ENCODE measurements at regions not wholly inside any gene's neighbourhood (a gene's known extent, or its start where the extent isn't known, plus 50 kb on each side); places are given as distances from the start of the nearest gene placed in this dataset.

GRCh38 chr5:125262782-125263181 lies 516.3 kb upstream of the ZNF608 start:
- Histone ChIP-seq H3K4me1 (ENCODE audit: control insufficient read depth in 4 of 4, insufficient read depth in 4 of 4, low read length in 3 of 4) (no peaks in the 10 kb centered on the region), H3K36me3 (ENCODE audit: control insufficient read depth in 4 of 4, insufficient read depth in 3 of 4, low read depth in 1 of 4, low read length in 3 of 4) (no peaks in the 10 kb centered on the region), H3K4me3 (ENCODE audit: low read depth in 1 of 3, low read length in 3 of 3) (no peak overlapping the region), H3K27ac (ENCODE audit: low read depth in 1 of 2, low read length in 2 of 2) (no peak overlapping the region), H3K9me3 (ENCODE audit: control insufficient read depth in 4 of 4, low read length in 3 of 4) (no peaks in the 10 kb centered on the region), H3K27me3 (ENCODE audit: control insufficient read depth in 4 of 4, insufficient read depth in 4 of 4, low read length in 3 of 4) (no peaks in the 10 kb centered on the region), H3K9ac (ENCODE audit: low read depth in 1 of 2, low read length in 2 of 2) (no peak overlapping the region)
- no peak for TF ChIP-seq FOXA1 (IDR thresholded peaks at IDR 0.05)
- TF ChIP-seq JUND (IDR thresholded peaks at IDR 0.05), result no peak
- TF ChIP-seq YY1 (IDR thresholded peaks at IDR 0.05), result no peak
- TF ChIP-seq, protein P1, sequence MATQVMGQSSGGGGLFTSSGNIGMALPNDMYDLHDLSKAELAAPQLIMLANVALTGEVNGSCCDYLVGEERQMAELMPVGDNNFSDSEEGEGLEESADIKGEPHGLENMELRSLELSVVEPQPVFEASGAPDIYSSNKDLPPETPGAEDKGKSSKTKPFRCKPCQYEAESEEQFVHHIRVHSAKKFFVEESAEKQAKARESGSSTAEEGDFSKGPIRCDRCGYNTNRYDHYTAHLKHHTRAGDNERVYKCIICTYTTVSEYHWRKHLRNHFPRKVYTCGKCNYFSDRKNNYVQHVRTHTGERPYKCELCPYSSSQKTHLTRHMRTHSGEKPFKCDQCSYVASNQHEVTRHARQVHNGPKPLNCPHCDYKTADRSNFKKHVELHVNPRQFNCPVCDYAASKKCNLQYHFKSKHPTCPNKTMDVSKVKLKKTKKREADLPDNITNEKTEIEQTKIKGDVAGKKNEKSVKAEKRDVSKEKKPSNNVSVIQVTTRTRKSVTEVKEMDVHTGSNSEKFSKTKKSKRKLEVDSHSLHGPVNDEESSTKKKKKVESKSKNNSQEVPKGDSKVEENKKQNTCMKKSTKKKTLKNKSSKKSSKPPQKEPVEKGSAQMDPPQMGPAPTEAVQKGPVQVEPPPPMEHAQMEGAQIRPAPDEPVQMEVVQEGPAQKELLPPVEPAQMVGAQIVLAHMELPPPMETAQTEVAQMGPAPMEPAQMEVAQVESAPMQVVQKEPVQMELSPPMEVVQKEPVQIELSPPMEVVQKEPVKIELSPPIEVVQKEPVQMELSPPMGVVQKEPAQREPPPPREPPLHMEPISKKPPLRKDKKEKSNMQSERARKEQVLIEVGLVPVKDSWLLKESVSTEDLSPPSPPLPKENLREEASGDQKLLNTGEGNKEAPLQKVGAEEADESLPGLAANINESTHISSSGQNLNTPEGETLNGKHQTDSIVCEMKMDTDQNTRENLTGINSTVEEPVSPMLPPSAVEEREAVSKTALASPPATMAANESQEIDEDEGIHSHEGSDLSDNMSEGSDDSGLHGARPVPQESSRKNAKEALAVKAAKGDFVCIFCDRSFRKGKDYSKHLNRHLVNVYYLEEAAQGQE (IDR thresholded peaks at IDR 0.05), result no peak
- TF ChIP-seq CTCF (IDR thresholded peaks at IDR 0.05; ENCODE audit: low read depth, low read length, missing input control), result no peak
- TF ChIP-seq FOXA2 (IDR thresholded peaks at IDR 0.05), result no peak
- no peak for TF ChIP-seq ZBTB33 (IDR thresholded peaks at IDR 0.05)
- TF ChIP-seq GABPA (IDR thresholded peaks at IDR 0.05 in 1 of 2, conservative IDR thresholded peaks at IDR 0.05 in 1 of 2), result no peak
- TF ChIP-seq SP1 (IDR thresholded peaks at IDR 0.05), result no peak
- TF ChIP-seq TAF1 (conservative IDR thresholded peaks at IDR 0.05), result no peak
- TF ChIP-seq NR2F2 (IDR thresholded peaks at IDR 0.05), result no peak
- TF ChIP-seq HNF4A (conservative IDR thresholded peaks at IDR 0.05), result no peak
- TF ChIP-seq EGR1 (IDR thresholded peaks at IDR 0.05; ENCODE audit: low read depth in 2 of 2), result no peak
- TF ChIP-seq ATF3 (IDR thresholded peaks at IDR 0.05), result no peak
- TF ChIP-seq, protein P2, sequence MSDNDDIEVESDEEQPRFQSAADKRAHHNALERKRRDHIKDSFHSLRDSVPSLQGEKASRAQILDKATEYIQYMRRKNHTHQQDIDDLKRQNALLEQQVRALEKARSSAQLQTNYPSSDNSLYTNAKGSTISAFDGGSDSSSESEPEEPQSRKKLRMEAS (IDR thresholded peaks at IDR 0.05), result no peak
- TF ChIP-seq RXRA (IDR thresholded peaks at IDR 0.05), result no peak
- TF ChIP-seq HNF4G (IDR thresholded peaks at IDR 0.05), result no peak
- 82% methylated on average over 4 of the region's 4 CpGs for WGBS
- no peak for DNase-seq (ENCODE audit: low spot score)

DNA sequence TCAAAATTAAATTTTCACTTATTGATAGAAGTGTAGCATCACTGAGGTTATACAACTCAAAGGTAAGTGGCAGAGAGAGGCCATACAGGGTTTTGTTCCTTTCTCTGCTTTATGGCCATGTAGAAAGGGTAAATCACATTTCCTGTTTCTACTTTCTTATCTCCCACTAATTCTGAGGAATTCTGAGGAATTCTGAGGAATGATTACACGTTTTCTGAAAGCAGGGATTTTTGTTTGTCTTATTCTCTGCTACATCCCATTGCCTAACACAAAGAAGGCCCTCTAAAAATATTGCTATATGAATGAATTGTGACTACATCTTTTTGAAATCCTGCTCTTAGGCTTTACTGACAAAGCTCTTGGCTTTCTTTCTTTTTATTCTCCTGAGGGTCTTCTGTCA lies 516.9 kb upstream of the ZNF608 start:
- Histone ChIP-seq H3K27ac (ENCODE audit: low read depth in 1 of 2, low read length in 2 of 2) (no peak overlapping the region), H3K9ac (ENCODE audit: low read depth in 1 of 2, low read length in 2 of 2) (no peak overlapping the region), H3K36me3 (ENCODE audit: control insufficient read depth in 4 of 4, insufficient read depth in 3 of 4, low read depth in 1 of 4, low read length in 3 of 4) (no peaks in the 10 kb centered on the region), H3K27me3 (ENCODE audit: control insufficient read depth in 4 of 4, insufficient read depth in 4 of 4, low read length in 3 of 4) (no peaks in the 10 kb centered on the region), H3K4me1 (ENCODE audit: control insufficient read depth in 4 of 4, insufficient read depth in 4 of 4, low read length in 3 of 4) (no peaks in the 10 kb centered on the region), H3K9me3 (ENCODE audit: control insufficient read depth in 4 of 4, low read length in 3 of 4) (no peaks in the 10 kb centered on the region), H3K4me3 (ENCODE audit: low read depth in 1 of 3, low read length in 3 of 3) (no peak overlapping the region)
- no peak for DNase-seq (ENCODE audit: low spot score)
- WGBS, result 52% methylated on average over 1 of the region's 1 CpG
- TF ChIP-seq SP1 (IDR thresholded peaks at IDR 0.05) (no peak), FOXA2 (IDR thresholded peaks at IDR 0.05) (no peak), YY1 (IDR thresholded peaks at IDR 0.05) (no peak), RAD21 (IDR thresholded peaks at IDR 0.05) (no peak), EGR1 (IDR thresholded peaks at IDR 0.05; ENCODE audit: low read depth in 2 of 2) (no peak)
- TF ChIP-seq, protein P2 (IDR thresholded peaks at IDR 0.05), result no peak

Data from liver (tissue), 8 donors.